Liver (tissue), 8 donors: ENCODE measurements at regions not wholly inside any gene's neighbourhood (a gene's known extent, or its start where the extent isn't known, plus 50 kb on each side); places are given as distances from the start of the nearest gene placed in this dataset.

ENCODE experiments used
- DNase-seq: peaks from one replicate; pipeline ENCODE4 v3.0.0-alpha.2; 2017; ENCODE audit warnings: low spot score
- H3K27ac ChIP-seq, 2 donors: one replicate each; pipeline ENCODE4 v1.7.0; 2013; ENCODE audit warnings: inconsistent platforms in 2 of 2, low read length in 2 of 2, control low read depth in 1 of 2, low read depth in 1 of 2, mild to moderate bottlenecking in 1 of 2
- H3K27me3 ChIP-seq, 4 donors: one replicate each; pipeline versions ENCODE4 v1.6.1 to v1.7.0; 2013; ENCODE audit warnings: low read length in 3 of 4, inconsistent platforms in 1 of 4, mild to moderate bottlenecking in 1 of 4, moderate library complexity in 1 of 4; ENCODE audit not compliant: control insufficient read depth in 4 of 4, insufficient read depth in 4 of 4
- H3K36me3 ChIP-seq, 4 donors: one replicate each; pipeline versions ENCODE4 v1.6.1 to v1.7.0; 2013; ENCODE audit warnings: low read length in 3 of 4, mild to moderate bottlenecking in 3 of 4, low read depth in 1 of 4, moderate library complexity in 1 of 4; ENCODE audit not compliant: control insufficient read depth in 4 of 4, insufficient read depth in 3 of 4
- H3K4me1 ChIP-seq, 4 donors: one replicate each; pipeline versions ENCODE4 v1.6.1 to v1.7.0; 2013; ENCODE audit warnings: low read length in 3 of 4, mild to moderate bottlenecking in 3 of 4, moderate library complexity in 1 of 4; ENCODE audit not compliant: control insufficient read depth in 4 of 4, insufficient read depth in 4 of 4
- H3K4me3 ChIP-seq, 3 donors: one replicate each; pipeline versions ENCODE4 v1.6.1 to v1.7.0; 2013; ENCODE audit warnings: low read length in 3 of 3, control low read depth in 1 of 3, low read depth in 1 of 3, mild to moderate bottlenecking in 1 of 3
- H3K9ac ChIP-seq, 2 donors: one replicate each; pipeline ENCODE4 v1.7.0; 2013; ENCODE audit warnings: low read length in 2 of 2, mild to moderate bottlenecking in 2 of 2, moderate library complexity in 2 of 2, control low read depth in 1 of 2, low read depth in 1 of 2
- H3K9me3 ChIP-seq, 4 donors: one replicate each; pipeline versions ENCODE4 v1.6.1 to v1.7.0; 2013; ENCODE audit warnings: low read length in 3 of 4; ENCODE audit not compliant: control insufficient read depth in 4 of 4
- CTCF ChIP-seq: fragments of 150-350 bp; IDR thresholded peaks from 2 replicates; pipeline ENCODE4 v1.5.1; 2017; ENCODE audit warnings: improper control_type of control experiment, low read depth, low read length; ENCODE audit not compliant: missing input control
- EGR1 ChIP-seq, 2 donors: IDR thresholded peaks; 2 replicates each; pipeline ENCODE4 v1.6.1; 2016 to 2018; ENCODE audit warnings: antibody characterized with exemption in 2 of 2, low read depth in 2 of 2
- FOXA1 ChIP-seq: IDR thresholded peaks from 2 replicates; pipeline ENCODE4 v1.6.1; 2016; ENCODE audit warnings: antibody characterized with exemption
- FOXA2 ChIP-seq: IDR thresholded peaks from 2 replicates; pipeline ENCODE4 v1.6.1; 2016; ENCODE audit warnings: antibody characterized with exemption
- GABPA ChIP-seq, 2 donors: IDR thresholded peaks in 1 of 2; conservative IDR thresholded peaks in 1 of 2; 2 replicates each; pipeline ENCODE4 v1.6.1; 2016; ENCODE audit warnings: antibody characterized with exemption in 2 of 2, mild to moderate bottlenecking in 1 of 2, moderate library complexity in 1 of 2
- HNF4G ChIP-seq: IDR thresholded peaks from 2 replicates; pipeline ENCODE4 v1.6.1; 2016; ENCODE audit warnings: antibody characterized with exemption
- JUND ChIP-seq, 2 donors: IDR thresholded peaks; 2 replicates each; pipeline ENCODE4 v1.6.1; 2016; ENCODE audit warnings: antibody characterized with exemption in 2 of 2
- MAX ChIP-seq: IDR thresholded peaks from 2 replicates; pipeline ENCODE4 v1.6.1; 2016; ENCODE audit warnings: antibody characterized with exemption
- NR2F2 ChIP-seq: IDR thresholded peaks from 2 replicates; pipeline ENCODE4 v1.6.1; 2016; ENCODE audit warnings: antibody characterized with exemption
- RAD21 ChIP-seq, 2 donors: IDR thresholded peaks; 2 replicates each; pipeline ENCODE4 v1.6.1; 2016; ENCODE audit warnings: antibody characterized with exemption in 2 of 2, mild to moderate bottlenecking in 2 of 2
- REST ChIP-seq: IDR thresholded peaks from 2 replicates; pipeline ENCODE4 v1.6.1; 2016; ENCODE audit warnings: antibody characterized with exemption, mild to moderate bottlenecking
- TAF1 ChIP-seq: conservative IDR thresholded peaks from 2 replicates; pipeline ENCODE4 v1.6.1; 2016; ENCODE audit warnings: antibody characterized with exemption, mild to moderate bottlenecking
- YY1 ChIP-seq: IDR thresholded peaks from 2 replicates; pipeline ENCODE4 v1.6.1; 2016; ENCODE audit warnings: antibody characterized with exemption, mild to moderate bottlenecking
- ZBTB33 ChIP-seq: IDR thresholded peaks from 2 replicates; pipeline ENCODE4 v1.6.1; 2016; ENCODE audit warnings: antibody characterized with exemption
- WGBS: extraction: QIAGEN DNeasy Blood & Tissue Kit; methylation state at CpG from one replicate; pipeline ENCODE4 v1.1.7; 2013; 5-methylcytosine and 5-hydroxymethylcytosine counted together
- donor health status: healthy.
- donor health status: healthy.
- donor health status: healthy.
- donor health status: healthy.
- donor health status: healthy.

- no peak for DNase-seq
- Histone ChIP-seq H3K4me1 (no peaks in the 10 kb centered on the region), H3K9me3 (no peaks in the 10 kb centered on the region), H3K27ac (no peak overlapping the region), H3K9ac (no peak overlapping the region), H3K36me3 (no peaks in the 10 kb centered on the region), H3K4me3 (no peak overlapping the region), H3K27me3 (no peaks in the 10 kb centered on the region)
- no peak for TF ChIP-seq MAX
- TF ChIP-seq EGR1 (IDR thresholded peaks at IDR 0.05; ENCODE audit: low read depth in 2 of 2) = no peak
- TF ChIP-seq TAF1 = no peak
- TF ChIP-seq HNF4G = no peak
- TF ChIP-seq FOXA1 = no peak
- no peak for TF ChIP-seq NR2F2
- no peak for TF ChIP-seq CTCF
- TF ChIP-seq ZBTB33 = no peak
- no peak for TF ChIP-seq REST
- no peak for TF ChIP-seq FOXA2
- no peak for TF ChIP-seq GABPA (IDR thresholded peaks at IDR 0.05 in 1 of 2, conservative IDR thresholded peaks at IDR 0.05 in 1 of 2)
- TF ChIP-seq YY1 = no peak
- no peak for TF ChIP-seq RAD21 (IDR thresholded peaks at IDR 0.05)
- no peak for TF ChIP-seq JUND (IDR thresholded peaks at IDR 0.05)
- WGBS = 77% methylated on average over 2 of the region's 2 CpGs
Measured at GRCh38 chrX:44735498-44735897, 108.3 kb upstream of the DUSP21 start.

GRCh38 chrX:44733931-44734330 lies 109.9 kb upstream of the DUSP21 start:
- no peak for TF ChIP-seq YY1
- no peak for TF ChIP-seq ZBTB33
- TF ChIP-seq EGR1 (IDR thresholded peaks at IDR 0.05; ENCODE audit: low read depth in 2 of 2) = no peak

More at GRCh38 chrX:44733931-44734330, 109.9 kb upstream of the DUSP21 start:
- Histone ChIP-seq H3K27ac (no peak overlapping the region), H3K4me1 (no peaks in the 10 kb centered on the region), H3K9ac (no peak overlapping the region), H3K4me3 (no peak overlapping the region), H3K36me3 (no peaks in the 10 kb centered on the region), H3K9me3 (no peaks in the 10 kb centered on the region), H3K27me3 (no peaks in the 10 kb centered on the region)
- DNase-seq = no peak
